GM23338 (cell line): ENCODE measurements at regions not wholly inside any gene's neighbourhood (a gene's known extent, or its start where the extent isn't known, plus 50 kb on each side); places are given as distances from the start of the nearest gene placed in this dataset.

Source experiments
- TF ChIP-seq, protein P1 (sequence below), 2 experiments: fragments of 200-600 bp in 1 of 2; sonication (generic) in 1 of 2; conservative IDR thresholded peaks; 2 replicates each; pipeline versions ENCODE4 v1.5.1 to v1.6.1; 2016 to 2017; ENCODE audit warnings: antibody characterized with exemption in 2 of 2, low read depth in 2 of 2, mild to moderate bottlenecking in 2 of 2, moderate library complexity in 1 of 2
- TF ChIP-seq, protein P2 (sequence below): IDR thresholded peaks from one replicate; pipeline ENCODE4 v1.6.1; 2018; ENCODE audit warnings: antibody characterized with exemption; ENCODE audit not compliant: unreplicated experiment

DNA sequence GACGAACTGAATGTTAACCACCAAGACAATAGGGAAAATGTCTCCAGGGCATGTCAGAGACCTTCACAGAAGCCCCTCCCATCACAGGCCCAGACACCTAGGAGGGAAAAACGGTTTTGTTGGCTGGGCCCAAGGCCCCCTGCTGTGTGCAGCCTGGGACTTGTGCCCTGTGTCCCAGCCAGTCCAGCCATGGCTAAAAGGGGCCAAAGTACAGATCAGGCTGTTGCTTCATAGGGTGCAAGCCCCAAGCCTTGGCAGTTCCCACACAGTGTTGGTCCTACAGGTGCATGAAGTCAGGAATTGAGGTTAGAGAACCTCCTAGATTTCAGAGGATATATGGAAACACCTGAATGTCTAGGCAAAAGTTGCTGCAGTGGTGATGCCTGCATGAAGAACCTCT, 428.7 kb downstream of the SUCLA2 start:
- TF ChIP-seq, protein P1, sequence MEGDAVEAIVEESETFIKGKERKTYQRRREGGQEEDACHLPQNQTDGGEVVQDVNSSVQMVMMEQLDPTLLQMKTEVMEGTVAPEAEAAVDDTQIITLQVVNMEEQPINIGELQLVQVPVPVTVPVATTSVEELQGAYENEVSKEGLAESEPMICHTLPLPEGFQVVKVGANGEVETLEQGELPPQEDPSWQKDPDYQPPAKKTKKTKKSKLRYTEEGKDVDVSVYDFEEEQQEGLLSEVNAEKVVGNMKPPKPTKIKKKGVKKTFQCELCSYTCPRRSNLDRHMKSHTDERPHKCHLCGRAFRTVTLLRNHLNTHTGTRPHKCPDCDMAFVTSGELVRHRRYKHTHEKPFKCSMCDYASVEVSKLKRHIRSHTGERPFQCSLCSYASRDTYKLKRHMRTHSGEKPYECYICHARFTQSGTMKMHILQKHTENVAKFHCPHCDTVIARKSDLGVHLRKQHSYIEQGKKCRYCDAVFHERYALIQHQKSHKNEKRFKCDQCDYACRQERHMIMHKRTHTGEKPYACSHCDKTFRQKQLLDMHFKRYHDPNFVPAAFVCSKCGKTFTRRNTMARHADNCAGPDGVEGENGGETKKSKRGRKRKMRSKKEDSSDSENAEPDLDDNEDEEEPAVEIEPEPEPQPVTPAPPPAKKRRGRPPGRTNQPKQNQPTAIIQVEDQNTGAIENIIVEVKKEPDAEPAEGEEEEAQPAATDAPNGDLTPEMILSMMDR (conservative IDR thresholded peaks at IDR 0.05; ENCODE audit: low read depth in 2 of 2), result no peak
- TF ChIP-seq, protein P2, sequence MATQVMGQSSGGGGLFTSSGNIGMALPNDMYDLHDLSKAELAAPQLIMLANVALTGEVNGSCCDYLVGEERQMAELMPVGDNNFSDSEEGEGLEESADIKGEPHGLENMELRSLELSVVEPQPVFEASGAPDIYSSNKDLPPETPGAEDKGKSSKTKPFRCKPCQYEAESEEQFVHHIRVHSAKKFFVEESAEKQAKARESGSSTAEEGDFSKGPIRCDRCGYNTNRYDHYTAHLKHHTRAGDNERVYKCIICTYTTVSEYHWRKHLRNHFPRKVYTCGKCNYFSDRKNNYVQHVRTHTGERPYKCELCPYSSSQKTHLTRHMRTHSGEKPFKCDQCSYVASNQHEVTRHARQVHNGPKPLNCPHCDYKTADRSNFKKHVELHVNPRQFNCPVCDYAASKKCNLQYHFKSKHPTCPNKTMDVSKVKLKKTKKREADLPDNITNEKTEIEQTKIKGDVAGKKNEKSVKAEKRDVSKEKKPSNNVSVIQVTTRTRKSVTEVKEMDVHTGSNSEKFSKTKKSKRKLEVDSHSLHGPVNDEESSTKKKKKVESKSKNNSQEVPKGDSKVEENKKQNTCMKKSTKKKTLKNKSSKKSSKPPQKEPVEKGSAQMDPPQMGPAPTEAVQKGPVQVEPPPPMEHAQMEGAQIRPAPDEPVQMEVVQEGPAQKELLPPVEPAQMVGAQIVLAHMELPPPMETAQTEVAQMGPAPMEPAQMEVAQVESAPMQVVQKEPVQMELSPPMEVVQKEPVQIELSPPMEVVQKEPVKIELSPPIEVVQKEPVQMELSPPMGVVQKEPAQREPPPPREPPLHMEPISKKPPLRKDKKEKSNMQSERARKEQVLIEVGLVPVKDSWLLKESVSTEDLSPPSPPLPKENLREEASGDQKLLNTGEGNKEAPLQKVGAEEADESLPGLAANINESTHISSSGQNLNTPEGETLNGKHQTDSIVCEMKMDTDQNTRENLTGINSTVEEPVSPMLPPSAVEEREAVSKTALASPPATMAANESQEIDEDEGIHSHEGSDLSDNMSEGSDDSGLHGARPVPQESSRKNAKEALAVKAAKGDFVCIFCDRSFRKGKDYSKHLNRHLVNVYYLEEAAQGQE, result no peak
